Middle frontal gyrus (tissue), 1 donor: ENCODE measurements at regions not wholly inside any gene's neighbourhood (a gene's known extent, or its start where the extent isn't known, plus 50 kb on each side); places are given as distances from the start of the nearest gene placed in this dataset.

Experiments used
- DNase-seq: peaks from one replicate; pipeline ENCODE4 v3.0.0-alpha.2; 2015; ENCODE audit warnings: low spot score; ENCODE audit errors: extremely low spot score

DNA sequence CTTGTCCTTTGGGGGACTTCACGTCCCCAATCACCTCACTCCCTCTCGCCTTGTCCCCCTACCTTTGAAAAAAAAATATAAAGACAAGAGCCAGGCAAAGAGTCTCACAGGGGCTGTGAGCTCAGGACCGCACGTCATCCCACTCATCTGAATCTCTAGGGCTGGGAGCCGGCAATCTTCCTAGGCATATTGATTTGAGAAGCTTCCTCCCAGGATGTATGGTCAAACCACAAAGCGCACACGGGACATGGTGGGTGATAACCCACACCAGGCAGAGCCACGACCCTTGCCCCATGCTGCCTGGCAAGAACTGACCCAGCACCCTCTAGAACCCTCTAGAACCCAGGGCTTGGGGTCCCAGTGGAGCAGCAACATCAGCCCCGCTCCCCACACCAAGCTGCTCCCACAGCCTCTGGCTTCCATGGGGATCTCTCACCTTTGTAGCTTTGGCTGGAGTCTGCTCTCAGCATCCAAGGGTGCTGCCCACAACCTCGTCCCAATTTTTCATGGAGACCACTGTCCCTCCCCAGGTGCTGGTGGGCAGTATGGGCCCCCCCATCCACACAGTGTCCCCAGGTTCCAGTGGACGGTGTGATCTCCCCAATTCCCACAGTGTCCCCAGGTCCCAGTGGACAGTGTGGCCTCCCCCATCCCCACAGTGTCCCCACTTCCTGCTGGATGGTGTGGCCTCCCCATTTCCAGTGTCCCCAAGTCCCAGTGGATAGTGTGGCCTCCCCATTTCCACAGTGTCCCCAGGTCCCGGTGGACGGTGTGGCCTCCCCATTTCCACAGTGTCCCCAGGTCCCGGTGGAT is 85.2 kb upstream of the FGF3 start:
- no peak for DNase-seq

DNA sequence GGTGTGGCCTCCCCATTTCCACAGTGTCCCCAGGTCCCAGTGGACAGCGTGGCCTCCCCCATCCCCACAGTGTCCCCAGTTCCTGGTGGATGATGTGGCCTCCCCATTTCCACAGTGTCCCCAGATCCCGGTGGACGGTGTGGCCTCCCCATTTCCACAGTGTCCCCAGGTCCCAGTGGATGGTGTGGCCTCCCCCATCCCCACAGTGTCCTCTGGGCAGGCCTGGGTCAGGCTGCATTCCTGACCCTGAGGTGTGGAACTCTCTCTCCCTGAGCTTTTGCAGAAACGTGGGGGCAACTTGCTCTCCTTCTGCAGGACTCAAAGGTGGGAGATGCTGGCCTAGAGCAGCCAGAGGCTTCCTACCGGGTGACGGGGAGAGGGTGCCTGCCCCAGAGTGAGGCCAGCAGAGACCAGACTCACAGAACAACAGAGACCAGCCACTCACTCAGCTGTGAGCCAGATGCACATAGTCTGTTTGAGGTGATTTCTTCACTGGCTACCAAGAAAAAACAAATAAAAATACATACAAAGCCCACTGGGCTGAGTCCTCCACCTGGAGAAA is 85.8 kb upstream of the FGF3 start:
- no peak for DNase-seq

DNA sequence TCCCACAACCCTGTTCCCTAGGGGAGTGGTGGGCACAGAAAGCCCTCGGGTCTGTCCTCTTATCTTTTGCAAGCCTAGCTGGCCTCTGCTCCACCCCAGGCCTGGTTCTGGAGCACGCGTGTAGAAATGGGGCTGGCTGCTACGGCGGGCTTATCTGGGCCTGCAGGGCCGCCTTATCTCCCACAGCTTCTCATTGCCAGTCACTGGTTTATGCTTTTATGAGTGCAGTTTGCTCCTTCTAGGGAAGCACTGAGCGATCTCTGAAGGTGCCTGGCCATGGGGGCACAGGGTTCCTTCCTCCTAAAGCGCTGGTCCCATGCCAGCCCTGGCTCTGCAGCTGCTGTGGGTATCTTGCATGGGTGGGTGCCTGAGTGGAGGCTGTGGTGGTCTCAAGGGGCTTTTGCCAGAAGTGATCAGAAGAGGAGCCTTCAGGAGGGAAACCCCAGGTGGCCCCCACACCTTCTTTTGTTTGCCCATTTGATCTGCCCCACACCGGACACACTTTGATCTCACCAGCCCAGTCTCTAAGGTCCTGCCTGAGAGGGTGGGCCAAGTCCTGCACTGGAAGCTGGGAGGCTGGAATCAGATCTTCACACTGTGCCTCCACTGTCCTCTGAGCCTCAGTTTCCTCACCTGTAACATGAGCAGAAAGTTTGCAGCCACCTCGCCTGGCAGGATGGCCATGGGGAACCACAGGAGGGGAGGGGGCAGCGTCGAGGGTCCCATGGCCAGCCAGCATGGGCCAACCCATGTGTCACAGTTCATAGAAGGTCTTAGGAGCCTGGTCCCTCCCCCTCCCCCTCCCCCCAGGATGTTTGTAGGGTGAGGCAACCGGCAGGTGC is 86.6 kb upstream of the FGF3 start:
- DNase-seq = no peak

GRCh38 chr11:69906453-69906907 is 87.3 kb upstream of the FGF3 start:
- DNase-seq = no peak

- no peak for DNase-seq
Observed at GRCh38 chr11:69907611-69908010, 88.4 kb upstream of the FGF3 start.

DNA sequence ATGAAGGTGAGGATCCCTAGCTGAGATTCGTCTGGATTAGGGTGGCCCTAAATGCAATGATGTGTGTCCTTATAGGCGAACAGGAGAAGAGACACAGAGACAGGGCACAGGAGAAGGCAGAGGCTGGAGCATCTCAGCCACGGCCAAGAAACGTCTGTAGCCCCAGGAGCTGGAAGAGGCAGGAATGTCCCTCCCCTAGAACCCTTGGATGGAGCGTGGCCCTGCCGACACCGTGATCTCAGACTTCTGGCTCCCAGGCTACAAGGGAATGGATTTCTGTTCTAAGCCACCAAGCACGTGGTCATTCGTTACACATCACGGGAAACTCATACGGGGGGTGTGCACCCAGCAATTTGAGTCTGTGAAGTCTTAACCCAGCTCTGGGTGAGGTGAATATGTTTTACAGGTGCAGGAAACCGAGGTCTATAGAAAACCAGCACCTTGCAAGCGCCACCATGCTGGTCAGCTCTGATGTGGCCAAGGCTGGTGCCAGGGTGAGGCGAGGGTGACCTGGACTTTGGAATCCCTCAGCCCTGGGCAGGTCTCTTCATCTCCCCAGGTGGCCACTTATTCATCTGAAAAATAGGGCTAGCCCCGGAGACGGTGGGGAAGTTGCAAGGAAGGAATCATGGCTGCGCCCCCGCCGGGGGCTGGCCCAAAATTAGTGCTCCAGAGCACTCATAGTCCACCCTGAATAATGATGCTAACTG is 89.5 kb upstream of the FGF3 start:
- no peak for DNase-seq

GRCh38 chr11:69909561-69910518 is 90.6 kb upstream of the FGF3 start:
- DNase-seq = no peak

GRCh38 chr11:69910519-69911309 is 91.5 kb upstream of the FGF3 start:
- no peak for DNase-seq

DNA sequence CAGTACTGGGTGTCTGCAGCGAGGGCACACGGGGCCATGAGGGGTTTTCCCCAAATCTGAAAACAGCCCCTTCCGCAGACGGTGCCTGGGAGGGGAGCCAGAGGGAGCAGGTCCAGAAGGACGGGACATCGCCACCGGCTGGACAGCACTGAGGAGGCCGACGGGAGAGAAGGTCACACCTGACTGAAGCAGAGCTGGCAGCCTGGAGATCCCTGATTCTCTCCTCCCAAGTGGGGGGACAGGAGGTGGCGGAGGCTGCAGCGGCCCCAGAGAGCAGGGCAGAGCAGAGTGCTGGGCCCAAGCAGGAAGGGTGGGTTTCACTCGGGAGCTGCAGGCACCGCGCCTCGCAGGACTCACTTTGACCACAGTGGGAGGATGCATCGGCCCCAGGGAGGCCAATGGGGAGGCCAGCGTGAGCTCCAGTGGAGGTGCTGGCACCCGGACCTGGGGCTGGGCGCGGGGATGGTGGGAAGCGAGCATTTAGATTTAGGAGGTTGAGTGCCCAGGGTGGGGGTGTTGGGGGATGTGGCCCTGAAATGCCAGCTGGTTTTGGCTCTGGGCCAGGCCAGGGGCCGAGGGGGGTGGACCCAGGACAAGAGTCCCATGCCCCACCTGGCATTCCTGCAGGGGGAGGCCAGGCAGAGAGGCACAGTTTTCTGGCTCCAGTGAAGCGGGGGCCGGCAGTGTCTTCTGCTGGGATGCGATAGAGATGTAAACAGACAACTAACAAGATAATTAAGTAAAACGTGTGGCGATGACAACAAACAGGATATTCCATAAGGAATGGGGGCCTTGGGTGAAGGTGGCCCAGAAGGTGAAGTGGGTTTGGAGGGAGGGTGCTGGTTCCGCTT is 92.3 kb upstream of the FGF3 start:
- DNase-seq = no peak

DNA sequence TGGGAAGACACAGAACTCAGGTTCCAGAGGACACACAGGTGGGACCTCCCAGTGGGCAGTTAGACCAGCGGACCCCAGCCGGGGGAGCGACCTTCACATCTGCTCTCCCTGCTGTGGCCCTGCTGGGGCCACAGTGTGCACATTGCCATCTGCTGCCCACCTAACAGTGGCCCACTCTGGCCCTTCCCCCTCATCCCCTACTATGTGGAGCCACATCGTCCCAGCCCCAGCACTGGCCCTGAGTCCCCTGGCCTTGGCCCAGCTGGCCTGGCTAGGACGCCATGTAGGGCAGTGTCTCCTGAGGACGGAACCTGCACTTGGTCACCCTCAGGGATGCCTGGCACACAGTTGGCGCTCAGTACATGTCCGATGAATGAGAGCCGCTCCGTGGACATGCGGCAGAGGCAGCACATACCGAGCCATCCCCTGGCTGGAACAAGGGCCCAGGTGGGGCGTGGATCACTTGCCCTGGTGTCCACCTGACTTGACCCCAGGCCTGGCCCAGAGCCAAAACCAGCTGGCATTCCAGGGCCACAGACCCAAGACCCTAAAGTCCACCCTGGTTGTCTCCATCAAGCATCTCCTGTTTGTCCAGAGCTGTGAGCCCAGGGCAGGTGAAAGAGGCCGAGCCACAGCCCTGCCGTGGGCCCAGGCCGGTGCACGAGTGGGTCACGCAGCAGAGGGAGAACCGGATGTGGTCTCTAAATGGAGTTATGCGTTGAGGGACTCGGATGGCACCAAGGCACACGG is 93.1 kb upstream of the FGF3 start:
- no peak for DNase-seq

GRCh38 chr11:69912911-69913451 is 93.8 kb upstream of the FGF3 start:
- no peak for DNase-seq

DNA sequence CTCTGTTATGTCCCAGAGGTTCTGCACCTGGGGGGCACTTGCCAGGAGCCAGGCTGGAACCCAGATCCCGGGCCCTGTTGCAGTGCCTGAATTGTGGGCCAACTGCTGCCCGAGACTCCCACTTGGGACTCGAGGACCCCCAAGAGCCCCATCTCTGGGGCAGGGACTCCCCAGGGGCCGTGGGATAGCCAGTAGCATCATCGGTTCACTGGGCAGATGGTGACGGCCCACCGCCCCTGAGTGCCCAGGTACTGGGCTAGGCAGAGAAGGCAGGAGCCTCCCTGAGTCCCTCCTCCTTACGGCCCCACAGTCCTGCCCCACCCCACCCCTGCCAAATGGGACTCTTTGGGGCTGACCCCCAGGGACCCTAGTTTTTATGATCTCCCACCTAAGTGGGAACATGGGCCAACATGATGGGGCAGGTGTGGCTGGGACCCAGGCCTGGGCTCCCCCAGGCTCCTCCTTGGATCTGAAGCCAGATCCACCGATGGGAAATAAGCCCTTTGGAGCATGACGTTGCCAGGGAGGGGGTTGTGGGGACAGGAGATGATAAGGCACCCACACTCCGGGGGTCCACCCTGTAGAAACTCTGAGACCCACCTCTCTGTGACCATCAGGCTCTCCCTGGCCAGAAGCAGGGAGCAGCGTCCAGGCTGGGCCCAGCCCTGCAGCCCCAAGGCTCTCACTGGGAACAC is 94.5 kb upstream of the FGF3 start:
- DNase-seq = no peak

DNA sequence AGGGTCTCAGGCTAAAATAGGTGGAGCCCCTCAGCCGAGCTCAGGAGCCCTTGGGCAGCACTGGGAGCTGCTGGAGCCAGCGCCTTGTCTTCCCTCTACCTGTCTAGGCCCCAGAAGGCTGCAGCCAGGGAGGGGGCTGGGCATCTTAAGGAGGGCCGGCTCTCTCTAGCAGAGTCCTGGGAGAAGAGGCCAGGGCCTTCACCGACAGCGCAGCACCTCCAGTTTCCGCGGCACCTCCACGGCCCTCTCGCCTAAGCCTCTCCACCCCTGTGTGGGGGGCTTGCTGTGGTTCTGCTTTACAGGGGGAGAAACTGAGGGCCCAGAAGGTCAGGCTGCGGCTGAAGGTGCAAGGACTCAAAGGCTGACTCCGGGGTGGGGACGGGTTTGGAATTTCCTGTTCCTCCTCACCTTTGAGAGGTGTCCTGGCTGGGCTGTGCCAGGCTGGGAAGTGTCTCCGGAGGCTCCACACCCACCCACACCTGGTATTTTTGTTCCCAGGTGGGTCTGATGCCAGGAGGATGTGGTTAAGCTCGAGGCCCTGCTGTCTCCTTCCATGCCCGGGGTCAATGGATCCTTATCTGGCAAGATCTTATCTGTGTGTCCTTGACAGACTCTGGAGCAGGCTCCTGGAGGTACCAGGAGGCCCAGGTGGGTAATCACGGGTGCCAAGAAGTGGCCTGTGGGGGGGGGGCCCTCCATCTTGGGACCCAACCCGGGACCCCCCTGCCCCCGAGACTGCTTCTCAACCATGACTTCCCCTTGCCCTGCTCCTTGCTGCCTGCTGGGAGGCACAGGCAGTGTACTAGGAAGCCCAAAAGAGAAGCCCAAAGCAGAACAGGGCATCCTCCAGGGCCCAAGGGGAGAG is 95.3 kb upstream of the FGF3 start:
- DNase-seq = no peak

DNA sequence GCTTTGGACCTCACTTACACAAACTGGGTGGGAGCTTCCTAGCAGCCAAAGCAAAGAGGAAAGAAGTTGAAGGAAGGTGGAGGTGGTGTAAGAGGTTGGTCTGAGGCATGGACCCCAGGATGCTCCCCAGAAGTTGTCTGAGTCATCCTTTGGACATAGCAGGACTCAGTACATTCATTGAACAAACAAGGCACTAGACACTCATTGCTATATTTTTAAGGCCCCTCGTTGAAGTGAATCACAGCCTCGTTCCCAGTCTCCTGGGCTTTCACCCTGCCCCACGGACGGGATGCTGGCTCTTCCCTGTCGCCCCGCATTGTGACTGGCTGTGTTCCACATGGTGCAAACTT is 95.9 kb upstream of the FGF3 start:
- DNase-seq = no peak

GRCh38 chr11:69915501-69916250 is 96.5 kb upstream of the FGF3 start:
- peak; percentile 33 for DNase-seq
